Activated T-helper 9 cell treated with anti-CD3 and anti-CD28 coated beads, Interleukin-2, amount 50 U/mL, for 16 hours (primary cell): ENCODE measurements at regions not wholly inside any gene's neighbourhood (a gene's known extent, or its start where the extent isn't known, plus 50 kb on each side); places are given as distances from the start of the nearest gene placed in this dataset.

ENCODE experiments used
- DNase-seq: peaks from one replicate; pipeline ENCODE4 v3.0.0-alpha.2; 2020; ENCODE audit warnings: low read depth

DNA sequence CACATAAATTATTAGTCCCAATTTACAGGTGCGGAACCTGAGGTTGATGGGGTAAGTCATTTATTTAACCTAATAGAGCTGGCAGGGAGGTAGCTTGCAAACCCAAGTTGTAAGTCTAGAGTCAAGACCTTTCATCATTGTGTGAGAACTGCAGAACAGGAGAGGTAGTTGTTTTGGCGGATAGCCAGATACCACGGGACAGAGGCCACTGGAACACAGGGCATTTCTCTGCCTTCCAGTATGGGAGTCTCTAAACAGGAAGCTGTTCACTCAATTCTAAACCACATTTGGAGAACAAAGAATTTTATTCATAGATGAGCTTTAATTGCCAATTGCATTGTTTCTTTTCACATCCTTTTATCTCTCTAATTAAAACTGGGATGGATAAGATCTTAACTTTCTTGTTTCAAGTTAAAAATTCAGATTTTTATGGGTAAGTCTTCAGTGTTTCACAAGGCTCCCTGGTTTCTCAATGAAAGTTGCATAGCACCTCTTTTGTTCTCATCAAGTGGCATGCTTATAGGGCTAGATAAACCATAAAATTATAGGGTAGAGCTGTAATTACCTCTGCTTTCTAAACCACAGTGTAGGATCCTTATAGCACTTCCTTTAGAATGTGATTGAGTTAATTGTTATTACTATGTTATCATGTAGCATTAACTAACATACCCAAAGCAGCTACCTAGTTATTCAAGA lies 489.0 kb downstream of the GATA3 start:
- DNase-seq, result no peak

DNA sequence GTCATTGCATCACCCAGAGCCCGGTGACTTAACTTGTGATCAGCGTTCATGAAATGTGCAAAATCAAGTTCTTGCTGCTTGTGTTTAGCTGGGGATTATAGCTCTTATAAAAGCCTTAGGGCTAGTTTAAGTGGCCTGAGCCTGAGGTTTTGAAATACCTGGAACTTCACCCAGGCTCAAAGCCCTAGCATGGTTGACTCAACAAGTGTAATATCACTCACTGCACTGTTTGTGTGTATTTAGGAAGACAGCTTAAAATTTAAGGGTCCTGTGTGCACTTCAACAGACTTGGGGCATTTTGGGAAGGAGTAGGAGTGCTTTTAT lies 489.5 kb downstream of the GATA3 start:
- no peak for DNase-seq

DNA sequence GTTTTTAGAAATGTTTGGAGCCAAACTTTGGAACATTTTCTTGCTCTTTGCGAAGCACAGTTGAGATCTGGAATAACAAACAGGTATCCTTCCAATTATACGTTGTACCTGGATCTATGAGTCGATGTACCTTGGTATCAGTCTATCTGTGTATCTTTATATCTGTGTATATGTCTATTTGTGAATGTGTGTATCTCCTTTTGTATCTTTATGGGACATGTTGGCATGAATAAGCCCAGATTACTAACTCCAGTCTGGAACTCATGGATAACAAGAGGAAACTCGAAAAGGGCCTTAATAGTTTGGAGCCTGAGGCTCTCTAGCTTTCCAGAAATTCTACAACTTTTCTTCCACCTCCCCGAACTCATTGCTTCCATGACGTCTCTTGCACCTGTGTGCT lies 490.0 kb downstream of the GATA3 start:
- DNase-seq, result no peak

DNA sequence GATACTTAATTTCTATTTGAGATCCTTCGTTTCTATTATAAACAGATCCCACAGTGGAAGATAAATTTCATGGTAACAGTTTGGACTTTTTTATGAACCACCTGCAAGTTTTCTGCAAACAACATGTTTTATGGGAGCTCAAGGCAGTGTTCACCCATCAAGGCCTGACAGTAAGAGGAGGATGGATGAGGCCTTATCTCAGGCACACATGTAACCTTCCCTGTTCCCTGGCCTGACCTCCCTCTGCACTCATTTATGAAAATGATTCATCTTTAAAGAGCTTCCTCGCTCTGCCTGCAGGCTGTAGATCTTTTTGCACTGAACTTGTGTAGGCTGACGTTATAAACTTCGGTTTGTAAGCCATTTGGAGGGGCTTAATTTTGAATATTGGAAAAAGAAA lies 500.1 kb downstream of the GATA3 start:
- no peak for DNase-seq

DNA sequence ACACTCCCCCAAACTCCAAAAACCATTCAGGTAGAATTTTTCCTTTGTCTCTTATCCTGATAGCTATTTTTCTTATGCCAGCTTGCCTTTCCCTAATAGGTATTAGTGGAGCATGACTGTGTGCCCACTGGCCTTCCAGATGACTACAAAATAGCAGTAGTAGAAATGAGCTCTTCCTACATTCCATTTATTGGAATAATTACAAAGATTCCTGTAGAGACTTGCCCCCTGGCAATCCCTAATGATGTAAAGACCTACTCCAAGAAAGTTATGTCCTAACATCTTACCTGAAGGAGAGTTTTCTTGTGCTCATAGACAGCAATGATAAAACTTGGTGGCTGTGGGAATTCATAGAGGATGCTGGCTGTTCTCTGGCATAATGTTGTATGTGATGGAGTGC lies 501.8 kb downstream of the GATA3 start:
- DNase-seq, result no peak

DNA sequence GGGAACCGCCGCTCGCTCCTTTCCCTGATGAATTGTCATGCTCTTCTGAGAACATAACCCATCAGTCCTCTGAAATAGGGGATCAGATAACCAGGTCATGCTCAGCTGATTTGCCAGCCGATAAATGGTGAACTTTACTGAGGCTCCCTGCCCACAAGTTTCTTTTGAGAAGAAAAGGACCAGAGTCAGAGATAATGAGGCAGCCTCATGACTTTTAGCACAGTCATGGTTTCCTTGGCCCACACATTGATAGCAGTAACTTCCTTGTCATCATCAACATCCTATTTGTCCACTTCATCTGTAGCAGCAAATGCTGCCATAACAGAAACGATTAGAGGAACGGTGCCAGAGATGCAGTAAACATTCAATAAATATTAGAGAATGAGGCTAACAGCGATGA lies 509.0 kb downstream of the GATA3 start:
- DNase-seq, result no peak

DNA sequence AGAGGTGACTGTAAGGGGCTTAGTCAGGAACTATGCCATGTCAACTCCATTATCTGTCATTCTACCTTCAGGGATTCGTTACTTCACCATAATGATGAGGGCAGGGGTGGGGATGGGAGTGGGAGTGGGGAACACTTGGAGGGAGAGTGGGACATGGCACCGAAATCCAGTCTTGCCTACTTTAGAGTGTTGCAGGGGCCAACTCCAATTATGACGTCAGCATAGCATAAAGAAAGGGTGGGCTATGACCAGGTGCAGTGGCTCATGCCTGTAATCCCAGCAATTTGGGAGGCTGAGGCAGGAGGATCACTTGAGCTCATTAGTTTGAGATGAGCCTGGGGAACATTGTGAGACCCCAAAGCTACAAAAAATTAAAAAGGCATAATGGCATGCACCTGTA lies 512.2 kb downstream of the GATA3 start:
- no peak for DNase-seq

DNA sequence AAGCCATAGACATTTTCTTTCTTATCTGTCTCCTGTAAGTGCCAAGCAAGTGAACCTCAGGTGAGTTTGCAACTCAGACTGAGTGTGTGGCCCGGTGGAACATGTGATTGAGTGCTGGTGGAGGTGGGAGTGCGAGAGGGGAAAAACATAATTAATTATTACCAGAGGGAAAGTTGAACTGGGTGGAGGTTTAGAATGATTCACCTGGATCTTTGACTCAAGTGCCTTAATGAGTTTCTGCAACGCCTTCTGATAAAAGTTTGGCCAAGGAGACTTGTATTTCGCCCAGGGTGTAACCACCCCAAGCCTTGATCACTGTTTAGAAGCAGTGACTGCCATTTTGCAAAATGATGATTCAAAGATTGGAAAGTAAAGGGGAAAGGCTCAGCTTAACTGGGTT lies 513.9 kb downstream of the GATA3 start:
- DNase-seq, result no peak

DNA sequence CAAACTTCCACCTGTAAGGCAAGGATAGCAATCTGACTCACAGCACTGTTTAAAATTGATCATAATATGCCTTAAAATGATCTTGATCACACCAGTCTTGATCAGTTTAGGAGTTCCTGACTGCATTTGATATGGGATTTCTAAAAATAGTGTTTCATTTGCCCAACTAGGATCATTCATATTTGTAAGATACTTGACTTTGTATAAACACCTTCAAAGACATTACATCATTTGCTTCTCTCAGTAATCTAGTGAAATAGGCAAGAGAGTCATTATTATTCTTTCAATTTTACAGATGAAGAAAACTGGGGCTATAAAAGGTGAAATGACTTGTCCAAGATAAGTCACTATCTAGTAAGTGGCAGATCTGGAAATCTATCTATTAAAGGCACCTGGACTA lies 521.1 kb downstream of the GATA3 start:
- DNase-seq, result no peak

DNA sequence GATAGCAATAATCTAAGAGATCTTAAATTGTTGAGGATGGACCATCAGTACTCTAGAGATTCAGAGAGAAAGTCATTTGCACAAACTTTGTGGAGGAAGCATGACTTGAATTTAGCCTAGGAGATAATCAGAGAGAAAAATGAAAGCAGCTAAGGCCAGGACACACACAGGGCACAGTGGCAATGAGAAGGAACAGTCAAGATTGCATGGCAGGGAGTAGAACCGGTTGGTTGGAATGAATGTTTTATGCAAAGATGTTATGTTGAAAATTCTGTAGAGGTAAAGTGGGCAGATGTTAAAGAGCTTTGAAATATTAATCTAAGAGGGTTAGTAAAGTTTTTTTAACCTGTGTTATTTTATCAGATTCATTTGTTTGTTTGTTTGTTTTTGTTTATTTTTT lies 521.8 kb downstream of the GATA3 start:
- DNase-seq, result no peak

DNA sequence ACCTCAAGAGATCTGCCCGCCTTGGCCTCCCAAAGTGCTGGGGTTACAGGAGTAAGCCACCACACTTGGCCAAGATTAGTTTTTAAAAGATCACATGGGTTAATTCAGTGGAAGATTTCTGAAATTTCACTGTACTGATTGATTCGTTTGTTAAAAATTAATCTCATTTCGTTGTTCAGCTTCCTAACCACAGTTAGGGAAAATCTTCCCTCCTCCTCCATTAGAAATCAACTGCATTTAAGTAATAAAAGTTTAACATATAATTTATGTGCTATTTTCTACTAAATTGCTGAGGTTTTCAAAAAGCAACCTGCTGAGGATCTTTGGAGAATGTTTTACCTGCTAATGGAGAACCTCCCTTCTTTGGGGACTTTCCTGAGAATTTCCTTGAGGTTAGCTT lies 522.4 kb downstream of the GATA3 start:
- no peak for DNase-seq

DNA sequence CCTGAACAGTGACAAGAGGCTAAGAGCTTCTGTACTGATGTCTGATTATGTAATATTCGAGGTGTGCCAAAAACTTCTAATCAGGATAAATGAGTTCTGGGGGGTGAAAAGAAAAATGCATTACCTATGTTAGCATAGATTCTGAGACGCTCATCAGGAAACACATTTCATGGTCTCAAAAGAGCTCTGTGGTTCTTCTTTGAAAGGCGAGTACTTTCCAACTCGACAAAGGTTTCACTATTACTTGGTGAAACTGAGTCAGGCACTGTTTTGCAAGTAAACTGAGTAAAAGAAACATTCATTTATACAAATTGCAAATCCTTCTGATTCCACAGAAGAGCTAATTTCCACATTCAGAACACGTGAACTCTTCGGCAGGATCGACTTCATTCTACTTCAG lies 523.2 kb downstream of the GATA3 start:
- DNase-seq, result no peak

DNA sequence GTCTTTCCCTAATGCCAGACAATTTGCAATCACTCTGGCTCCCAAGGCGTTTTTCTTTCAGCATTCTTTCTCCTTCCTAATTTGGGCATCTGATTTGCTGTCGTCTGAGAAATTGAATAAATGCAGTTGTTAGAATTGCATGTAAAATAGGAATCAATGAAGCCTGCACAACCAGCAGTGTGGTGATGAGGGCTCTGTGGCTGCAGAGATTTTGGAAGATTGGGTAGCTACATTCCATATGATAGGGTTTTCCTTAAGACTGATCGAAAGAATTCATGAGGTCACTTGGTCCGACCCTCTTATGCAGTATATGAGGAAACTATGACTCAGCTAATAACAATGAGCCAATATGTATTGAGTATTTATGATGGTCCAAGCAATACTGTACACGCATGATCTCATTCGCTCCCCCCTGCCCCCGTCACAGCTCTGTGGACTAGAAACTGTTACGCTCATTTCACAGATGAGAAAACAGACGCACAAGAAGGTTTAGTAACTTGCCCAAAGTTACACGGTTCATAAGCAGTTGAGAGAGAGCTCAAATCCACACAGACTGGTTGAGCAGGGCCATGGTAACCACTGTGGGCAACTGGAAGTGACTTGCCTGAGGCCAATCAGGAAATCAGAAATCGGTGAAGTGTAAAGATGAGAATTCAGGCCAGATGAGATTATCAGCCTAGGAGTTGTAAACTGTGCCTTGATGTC lies 527.2 kb downstream of the GATA3 start:
- DNase-seq, result no peak

DNA sequence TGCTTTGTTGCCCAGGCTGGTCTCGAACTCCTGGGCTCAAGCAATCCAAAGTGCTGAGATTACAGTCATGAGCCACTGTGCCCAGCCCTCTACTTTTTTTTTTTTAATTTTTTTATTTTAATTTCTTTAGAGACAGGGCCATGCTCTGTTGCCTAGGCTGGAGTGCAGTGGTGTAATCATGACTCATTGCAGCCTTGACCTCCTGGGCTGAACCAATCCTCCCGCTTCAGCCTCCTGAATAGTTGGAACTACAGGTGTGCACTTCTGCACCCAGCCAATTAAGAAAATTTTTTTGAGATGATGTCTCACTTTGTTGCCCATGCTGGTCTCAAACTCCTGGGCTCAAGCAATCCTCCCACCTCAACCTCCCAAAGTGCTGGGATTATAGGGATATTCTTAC lies 528.6 kb downstream of the GATA3 start:
- DNase-seq, result no peak

DNA sequence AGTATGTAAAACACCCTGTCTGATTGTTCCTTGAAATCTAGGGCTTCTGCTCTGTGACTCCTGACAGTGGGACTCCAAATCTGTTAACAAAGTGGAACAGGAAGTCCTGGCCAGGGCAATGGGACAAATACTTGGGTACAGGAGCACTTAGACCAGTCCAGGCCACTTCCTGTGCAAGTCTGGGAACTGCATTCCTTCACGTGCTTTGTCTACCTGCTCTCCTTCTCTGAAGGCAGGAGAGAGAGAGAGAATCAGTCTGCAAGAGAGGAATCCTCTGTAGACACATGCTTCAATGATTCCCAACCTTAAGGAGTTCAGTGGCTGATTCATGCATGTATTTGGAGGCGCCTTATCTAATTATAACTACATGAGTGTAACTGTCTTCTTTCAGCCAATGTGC lies 530.2 kb downstream of the GATA3 start:
- DNase-seq, result no peak

DNA sequence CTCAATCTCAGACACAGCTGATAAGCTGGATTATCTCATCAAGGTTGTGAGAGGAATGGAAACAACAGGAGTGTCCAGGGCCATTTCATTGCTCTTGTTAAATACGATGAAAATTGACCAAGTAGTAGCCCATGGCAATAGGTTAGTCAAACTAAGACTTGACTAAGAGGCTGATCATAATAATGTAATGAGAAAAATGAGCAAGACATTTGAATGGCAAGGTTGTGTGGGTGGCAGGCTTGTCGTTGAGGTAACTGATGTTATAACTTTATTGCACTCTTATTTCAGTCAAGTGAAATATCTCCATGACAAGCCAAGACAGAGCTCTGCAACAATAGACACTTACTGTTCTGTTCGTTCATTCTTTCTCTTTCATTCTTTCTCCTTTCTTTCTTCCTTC lies 532.0 kb downstream of the GATA3 start:
- no peak for DNase-seq

DNA sequence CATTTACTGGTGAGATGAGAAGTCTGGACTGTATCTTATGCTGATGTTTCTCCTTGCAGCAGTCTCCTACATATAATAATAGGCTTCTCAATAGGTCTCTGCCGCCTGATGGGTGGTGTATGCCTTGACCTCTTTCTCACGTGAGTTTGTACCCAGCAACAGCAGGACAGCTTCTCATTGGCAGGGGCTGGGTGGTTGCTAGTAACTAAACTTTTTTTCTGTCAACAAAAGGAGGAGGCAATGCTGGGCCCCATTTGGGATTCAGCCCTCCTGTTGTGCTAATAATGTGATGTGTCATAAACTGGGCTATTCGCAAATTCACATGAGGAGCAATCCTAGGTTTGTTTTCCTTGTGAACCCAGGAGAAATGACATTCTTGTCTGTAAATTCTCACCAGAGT lies 533.6 kb downstream of the GATA3 start:
- DNase-seq, result no peak

DNA sequence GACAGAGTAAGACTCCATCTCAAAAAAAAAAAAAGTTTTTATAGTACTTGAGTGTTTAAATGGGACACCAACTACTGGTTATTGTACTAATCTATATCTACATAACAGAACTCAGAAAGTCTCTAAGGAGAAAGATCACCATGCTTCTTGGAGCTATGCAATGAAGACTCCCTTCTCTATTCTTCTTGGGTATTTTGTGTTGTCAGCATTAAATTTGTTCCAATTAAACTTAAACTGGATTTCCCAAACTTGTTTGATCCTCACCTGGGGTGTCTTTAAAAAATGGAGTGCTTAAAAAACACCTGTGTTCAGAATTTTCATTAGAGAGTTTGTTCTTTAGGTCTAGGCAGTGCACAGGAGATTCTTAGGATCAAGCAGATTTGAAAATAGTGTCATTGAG lies 536.0 kb downstream of the GATA3 start:
- no peak for DNase-seq

DNA sequence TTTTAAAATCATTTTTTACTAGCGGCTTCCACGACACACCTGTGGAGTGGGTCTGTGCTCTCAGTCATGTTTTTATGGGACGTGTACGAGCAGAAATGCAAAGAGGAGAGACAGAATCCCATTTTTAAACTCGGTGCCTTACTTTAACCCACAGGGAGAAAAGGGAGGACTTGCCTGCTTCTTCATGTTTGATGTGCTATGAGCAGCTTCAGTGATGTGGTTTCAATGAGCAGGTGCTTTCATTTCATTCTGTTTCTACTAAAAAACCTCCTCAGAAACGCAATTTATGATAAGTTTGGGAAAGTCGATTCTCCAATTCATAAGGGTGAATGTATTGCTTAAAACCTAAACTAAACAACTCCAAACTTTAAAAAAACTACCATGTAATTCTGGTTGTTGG lies 537.2 kb downstream of the GATA3 start:
- no peak for DNase-seq

DNA sequence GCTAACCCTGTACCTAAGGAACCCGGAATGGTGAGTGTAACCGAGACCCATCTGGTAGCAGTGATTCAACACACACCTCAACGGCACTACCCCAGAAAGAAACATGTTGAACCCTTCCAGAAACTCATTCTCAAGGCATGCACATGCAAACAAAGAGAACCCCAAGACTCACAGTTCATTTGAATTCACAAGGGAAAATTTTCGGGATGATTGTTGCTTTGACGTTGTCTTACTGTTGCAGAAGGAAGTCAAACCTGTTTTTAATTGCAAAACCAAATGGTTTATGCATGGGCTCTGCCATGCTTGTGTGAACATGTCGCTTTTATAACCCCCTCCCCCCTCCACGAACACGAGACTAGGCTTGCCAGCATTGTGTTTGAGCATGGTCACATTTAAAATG lies 539.7 kb downstream of the GATA3 start:
- DNase-seq, result no peak

DNA sequence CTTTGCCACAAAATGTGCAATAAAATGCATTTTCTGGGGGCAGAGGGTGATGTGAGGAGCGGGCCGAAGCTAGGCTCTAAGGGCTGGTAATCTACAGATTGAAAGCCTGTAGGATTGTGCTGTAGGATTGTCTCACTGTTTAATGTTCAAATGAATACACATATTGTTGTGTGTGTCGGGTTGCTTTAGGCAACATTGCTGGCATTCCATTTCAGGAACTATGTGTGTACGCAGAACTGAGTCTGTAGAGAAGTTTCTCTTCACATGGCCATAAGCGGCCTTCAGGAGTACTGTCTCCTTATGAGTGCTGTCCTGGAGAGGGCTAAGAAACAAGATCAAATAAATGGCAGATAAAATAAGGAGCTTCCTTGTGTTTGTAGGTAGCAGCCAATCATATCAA lies 540.2 kb downstream of the GATA3 start:
- no peak for DNase-seq

DNA sequence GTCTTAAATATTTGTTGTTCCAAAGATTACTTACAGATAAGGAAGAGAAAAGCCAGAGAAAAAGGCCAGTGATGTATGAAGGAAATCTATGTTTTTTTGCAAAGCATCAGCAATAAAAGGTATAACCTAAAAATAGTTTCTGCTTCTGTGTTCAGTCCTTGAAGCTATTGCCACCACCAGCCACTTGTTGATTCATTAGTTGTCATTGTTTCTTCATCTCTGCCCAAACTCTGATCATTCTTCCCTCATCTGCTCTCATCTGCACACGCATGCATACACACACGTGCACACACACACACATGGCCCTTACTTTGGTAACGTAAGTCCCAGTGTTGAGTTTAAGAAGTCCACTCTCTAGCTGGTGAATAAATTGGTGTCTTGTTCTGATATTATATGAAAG lies 540.7 kb downstream of the GATA3 start:
- DNase-seq, result no peak

DNA sequence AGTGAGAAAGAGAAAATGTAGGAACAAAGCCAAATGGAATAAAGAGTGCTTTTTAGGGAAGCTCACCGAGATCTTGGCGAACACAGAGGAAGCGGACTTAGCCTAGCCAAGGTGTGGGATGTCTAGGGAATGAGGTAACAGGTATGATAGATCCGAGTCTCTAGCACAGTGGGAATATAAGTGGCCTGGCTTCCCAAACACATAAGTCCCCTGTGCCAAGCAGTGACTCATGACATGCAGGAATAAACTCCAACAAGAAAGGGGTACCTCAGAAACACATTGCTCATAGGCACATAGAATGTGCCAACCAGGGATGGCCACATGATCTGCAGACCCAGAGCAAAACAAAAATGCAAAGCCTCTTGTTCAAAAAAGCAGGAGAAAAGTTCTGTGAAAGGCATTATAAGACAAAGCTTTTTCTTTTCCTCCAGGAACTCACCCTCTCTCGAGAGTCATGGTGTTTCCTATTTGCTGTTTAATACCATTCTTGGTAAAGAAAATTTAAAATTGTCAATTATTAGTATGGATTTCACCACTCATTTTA lies 542.5 kb downstream of the GATA3 start:
- DNase-seq, result no peak

DNA sequence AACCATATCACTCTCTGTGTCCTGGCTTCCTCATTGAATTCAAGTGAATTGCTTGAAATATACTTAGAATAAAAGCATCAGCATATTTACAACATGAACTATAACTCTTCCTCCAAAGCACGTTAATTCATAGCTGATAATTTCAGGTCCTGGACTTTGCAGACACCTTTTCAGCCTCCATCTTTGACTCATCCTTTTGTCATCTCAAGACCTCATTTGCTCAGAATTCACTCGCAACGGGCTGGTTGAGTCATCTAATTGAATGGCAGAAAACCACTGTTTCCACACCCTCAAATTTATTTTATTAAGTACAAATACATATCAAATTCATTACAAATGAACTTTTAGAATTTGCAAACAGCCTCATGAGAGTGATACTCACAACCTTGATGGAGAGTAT lies 545.7 kb downstream of the GATA3 start:
- DNase-seq, result no peak
